ENCODE measurements at regions not wholly inside any gene's neighbourhood (a gene's known extent, or its start where the extent isn't known, plus 50 kb on each side); places are given as distances from the start of the nearest gene placed in this dataset.

GRCh38 chr5:62130107-62130506, 175.9 kb upstream of the KIF2A start:
- CTCF ChIA-PET, result interaction anchor here (2.0 kb wide), 1 partner anchor 14 kb away, joined by 12 read pairs; no protein-coding TSS in a partner anchor

GRCh38 chr5:62132276-62132675, 173.7 kb upstream of the KIF2A start:
- Histone ChIP-seq H3K79me2 (ENCODE audit: control insufficient read depth, insufficient read depth, low read length) (no peaks in the 10 kb centered on the region), H3K4me3 (replicated peaks in 1 of 3; ENCODE audit: insufficient read depth in 1 of 3, low read depth in 1 of 3, low read length in 3 of 3) (no peak overlapping the region), H3K9me1 (replicated peaks; ENCODE audit: control insufficient read depth, extremely low read depth, insufficient read depth, low read length) (no peaks in the 10 kb centered on the region), H3K9ac (replicated peaks; ENCODE audit: extremely low read depth, insufficient read depth, low read length) (no peak overlapping the region), H3K9me3 (replicated peaks; ENCODE audit: control insufficient read depth, insufficient read depth, low read length) (no peaks in the 10 kb centered on the region), H4K20me1 (replicated peaks; ENCODE audit: control insufficient read depth, extremely low read depth, insufficient read depth, low read length) (no peaks in the 10 kb centered on the region), H3K36me3 (ENCODE audit: control insufficient read depth in 2 of 2, extremely low read depth in 1 of 2, insufficient read depth in 2 of 2, low read length in 2 of 2) (no peaks in the 10 kb centered on the region), H3K27me3 (ENCODE audit: control insufficient read depth in 2 of 2, insufficient read depth in 2 of 2, low read length in 2 of 2) (peaks cover 0 to 3% of the 10 kb centered on the region in 2 experiments), H3K27ac (ENCODE audit: insufficient read depth, low read depth, low read length) (no peak overlapping the region), H3K4me1 (ENCODE audit: control insufficient read depth, extremely low read depth, insufficient read depth, low read length) (no peaks in the 10 kb centered on the region), H3K4me2 (ENCODE audit: insufficient read depth, low read length) (no peak overlapping the region), H2AFZ (ENCODE audit: low read depth, low read length) (no peak overlapping the region)
- intact Hi-C loops (cut with micrococcal nuclease) (no loop called here), dilution Hi-C loops (cut with MboI; ENCODE audit: extremely low pct_ligation_motif_present, low sequenced_read_pairs) (no loop called here)
- BruUV-seq (replicated peaks), result no TSS peak
- ChIA-PET POLR2A (no interaction called here), CTCF (interaction anchor here (1.8 kb wide), 1 partner anchor 11 kb away, joined by 9 read pairs; no protein-coding TSS in a partner anchor)
- DNase-seq (ENCODE audit: low read depth, low spot score), result no peak
- TF ChIP-seq GATA2 (IDR thresholded peaks at IDR 0.05; ENCODE audit: insufficient read depth, insufficient read length, low read depth, low read length), result no peak
- no peak for TF ChIP-seq MYC (IDR thresholded peaks at IDR 0.05; ENCODE audit: low read depth, low read length)
- TF ChIP-seq FOS (IDR thresholded peaks at IDR 0.05; ENCODE audit: borderline replicate concordance, insufficient read depth, low read length), result no peak
- TF ChIP-seq, protein P1, sequence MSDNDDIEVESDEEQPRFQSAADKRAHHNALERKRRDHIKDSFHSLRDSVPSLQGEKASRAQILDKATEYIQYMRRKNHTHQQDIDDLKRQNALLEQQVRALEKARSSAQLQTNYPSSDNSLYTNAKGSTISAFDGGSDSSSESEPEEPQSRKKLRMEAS (IDR thresholded peaks at IDR 0.05; ENCODE audit: insufficient read depth, insufficient read length), result no peak
- no peak for TF ChIP-seq EZH2 (IDR thresholded peaks at IDR 0.05; ENCODE audit: borderline replicate concordance, low read depth, low read length, severe bottlenecking)
- no peak for TF ChIP-seq POLR2A (IDR thresholded peaks at IDR 0.05; ENCODE audit: low read depth, low read length)
- TF ChIP-seq CTCF (IDR thresholded peaks at IDR 0.05; ENCODE audit: extremely low read depth in 1 of 2, insufficient read depth in 1 of 2, low read depth in 1 of 2, low read length in 2 of 2), result no peak
- no peak for TF ChIP-seq POLR2AphosphoS5 (IDR thresholded peaks at IDR 0.05; ENCODE audit: insufficient read depth, low read depth, low read length)
- no peak for TF ChIP-seq JUN (IDR thresholded peaks at IDR 0.05; ENCODE audit: borderline replicate concordance, insufficient read depth, insufficient read length, low read depth)
- no peak for FAIRE-seq

More at GRCh38 chr5:62130107-62130506, 175.9 kb upstream of the KIF2A start:
- H3K27ac ChIP-seq (ENCODE audit: insufficient read depth, low read depth, low read length), result no peak overlapping the region
- H3K9me3 ChIP-seq (replicated peaks; ENCODE audit: control insufficient read depth, insufficient read depth, low read length), result no peaks in the 10 kb centered on the region
- intact Hi-C loops (cut with micrococcal nuclease) (no loop called here), dilution Hi-C loops (cut with MboI; ENCODE audit: extremely low pct_ligation_motif_present, low sequenced_read_pairs) (no loop called here)
- FAIRE-seq (no peak), DNase-seq (ENCODE audit: low read depth, low spot score) (no peak)
- no peaks in the 10 kb centered on the region for H3K27me3 ChIP-seq (ENCODE audit: control insufficient read depth in 2 of 2, insufficient read depth in 2 of 2, low read length in 2 of 2)
- H3K9ac ChIP-seq (replicated peaks; ENCODE audit: extremely low read depth, insufficient read depth, low read length), result no peak overlapping the region
- H2AFZ ChIP-seq (ENCODE audit: low read depth, low read length), result no peak overlapping the region
- no TSS peak for BruUV-seq (replicated peaks)
- H4K20me1 ChIP-seq (replicated peaks; ENCODE audit: control insufficient read depth, extremely low read depth, insufficient read depth, low read length), result no peaks in the 10 kb centered on the region
- POLR2A ChIA-PET, result no interaction called here
- H3K4me1 ChIP-seq (ENCODE audit: control insufficient read depth, extremely low read depth, insufficient read depth, low read length), result no peaks in the 10 kb centered on the region
- no peak for TF ChIP-seq EZH2 (IDR thresholded peaks at IDR 0.05; ENCODE audit: borderline replicate concordance, low read depth, low read length, severe bottlenecking)
- TF ChIP-seq FOS (IDR thresholded peaks at IDR 0.05; ENCODE audit: borderline replicate concordance, insufficient read depth, low read length), result no peak
- TF ChIP-seq, protein P1 (IDR thresholded peaks at IDR 0.05; ENCODE audit: insufficient read depth, insufficient read length), result no peak
- TF ChIP-seq POLR2A (IDR thresholded peaks at IDR 0.05; ENCODE audit: low read depth, low read length), result no peak
- TF ChIP-seq MYC (IDR thresholded peaks at IDR 0.05; ENCODE audit: low read depth, low read length), result no peak
- TF ChIP-seq GATA2 (IDR thresholded peaks at IDR 0.05; ENCODE audit: insufficient read depth, insufficient read length, low read depth, low read length), result no peak
- H3K9me1 ChIP-seq (replicated peaks; ENCODE audit: control insufficient read depth, extremely low read depth, insufficient read depth, low read length), result no peaks in the 10 kb centered on the region
- no peaks in the 10 kb centered on the region for H3K36me3 ChIP-seq (ENCODE audit: control insufficient read depth in 2 of 2, extremely low read depth in 1 of 2, insufficient read depth in 2 of 2, low read length in 2 of 2)
- H3K4me3 ChIP-seq (replicated peaks in 1 of 3; ENCODE audit: insufficient read depth in 1 of 3, low read depth in 1 of 3, low read length in 3 of 3), result no peak overlapping the region
- no peak overlapping the region for H3K4me2 ChIP-seq (ENCODE audit: insufficient read depth, low read length)
- no peaks in the 10 kb centered on the region for H3K79me2 ChIP-seq (ENCODE audit: control insufficient read depth, insufficient read depth, low read length)
